GM23248 (cell line): ENCODE measurements at regions not wholly inside any gene's neighbourhood (a gene's known extent, or its start where the extent isn't known, plus 50 kb on each side); places are given as distances from the start of the nearest gene placed in this dataset.

Experiments
- DNase-seq: peaks from one replicate; pipeline ENCODE4 v3.0.0-alpha.2; 2015
- H2AFZ ChIP-seq: fragments of 200-600 bp; sonication (generic); 2 replicates; pipeline ENCODE4 v1.6.1; 2016; ENCODE audit warnings: antibody characterized with exemption
- H3F3A ChIP-seq: fragments of 200-600 bp; sonication (generic); 2 replicates; pipeline ENCODE4 v1.6.1; 2016; ENCODE audit warnings: mild to moderate bottlenecking, antibody characterized with exemption, mixed run types; ENCODE audit not compliant: insufficient read depth
- H3K27ac ChIP-seq: fragments of 200-600 bp; sonication (generic); 2 replicates; pipeline ENCODE4 v1.5.1; 2016; ENCODE audit warnings: mild to moderate bottlenecking
- H3K27me3 ChIP-seq: fragments of 200-600 bp; sonication (generic); replicated peaks from 2 replicates; pipeline ENCODE4 v1.6.1; 2016; ENCODE audit warnings: mild to moderate bottlenecking; ENCODE audit not compliant: insufficient read depth
- H3K36me3 ChIP-seq: fragments of 200-600 bp; sonication (generic); 2 replicates; pipeline ENCODE4 v1.6.1; 2016; ENCODE audit warnings: low read depth, mild to moderate bottlenecking
- H3K4me1 ChIP-seq: fragments of 200-600 bp; sonication (generic); 2 replicates; pipeline ENCODE4 v1.6.1; 2016; ENCODE audit warnings: mild to moderate bottlenecking; ENCODE audit not compliant: insufficient read depth
- H3K4me2 ChIP-seq: fragments of 200-600 bp; sonication (generic); one replicate; pipeline ENCODE4 v1.6.1; 2016; ENCODE audit warnings: mild to moderate bottlenecking; ENCODE audit not compliant: unreplicated experiment
- H3K4me3 ChIP-seq: fragments of 200-600 bp; sonication (generic); 2 replicates; pipeline ENCODE4 v1.5.1; 2016; ENCODE audit warnings: mild to moderate bottlenecking
- H3K79me2 ChIP-seq: fragments of 200-600 bp; sonication (generic); 2 replicates; pipeline ENCODE4 v1.6.1; 2016; ENCODE audit warnings: mild to moderate bottlenecking; ENCODE audit not compliant: insufficient read depth
- H3K9ac ChIP-seq: fragments of 200-600 bp; sonication (generic); 2 replicates; pipeline ENCODE4 v1.6.1; 2016; ENCODE audit warnings: mild to moderate bottlenecking
- H3K9me2 ChIP-seq: fragments of 200-600 bp; sonication (generic); 2 replicates; pipeline ENCODE4 v1.6.1; 2016; ENCODE audit warnings: mixed run types, mild to moderate bottlenecking, moderate library complexity; ENCODE audit not compliant: insufficient read depth
- H3K9me3 ChIP-seq: fragments of 200-600 bp; sonication (generic); one replicate; pipeline ENCODE4 v1.6.1; 2017; ENCODE audit warnings: low read depth
- H4K20me1 ChIP-seq: fragments of 200-600 bp; sonication (generic); 2 replicates; pipeline ENCODE4 v1.6.0; 2016; ENCODE audit not compliant: insufficient read depth
- EZH2 ChIP-seq: fragments of 200-600 bp; sonication (generic); IDR thresholded peaks from 2 replicates; pipeline ENCODE4 v1.6.1; 2018; ENCODE audit warnings: antibody characterized with exemption, mild to moderate bottlenecking; ENCODE audit not compliant: insufficient read depth, poor library complexity, severe bottlenecking
- EZH2phosphoT487 ChIP-seq: fragments of 200-600 bp; sonication (generic); IDR thresholded peaks from 2 replicates; pipeline ENCODE4 v1.6.1; 2018; ENCODE audit warnings: antibody characterized with exemption, moderate library complexity, mild to moderate bottlenecking, low read depth; ENCODE audit not compliant: insufficient read depth
- WGBS, 2 experiments: methylation state at CpG; one replicate each; pipeline ENCODE4 v1.1.6; 2015 to 2017; ENCODE audit warnings: low lambda C conversion rate in 2 of 2, low coverage in 1 of 2; ENCODE audit errors: missing lambda C conversion rate in 2 of 2; 5-methylcytosine and 5-hydroxymethylcytosine counted together
- in situ Hi-C: fragments of 300-500 bp; cut with MboI; formaldehyde crosslinking; loops from 2 replicates; pipeline ENCODE4 v1.15.0; 2020

- Histone ChIP-seq H3F3A (no peaks in the 10 kb centered on the region), H3K79me2 (no peaks in the 10 kb centered on the region), H3K4me2 (no peak overlapping the region), H3K27me3 (no peaks in the 10 kb centered on the region; the same call in 1 of the 2 replicates), H3K27ac (no peak overlapping the region), H3K9ac (no peak overlapping the region), H4K20me1 (no peaks in the 10 kb centered on the region), H3K4me1 (no peaks in the 10 kb centered on the region; the same call in none of the 2 replicates), H3K9me3 (no peaks in the 10 kb centered on the region), H3K9me2 (no peaks in the 10 kb centered on the region), H3K4me3 (no peak overlapping the region), H3K36me3 (no peaks in the 10 kb centered on the region), H2AFZ (no peak overlapping the region)
- in situ Hi-C loops = no loop called here
- DNase-seq = peak; percentile 52
- WGBS, 2 experiments = 94 to 95% methylated on average over 2 of the region's 2 CpGs
- no peak for TF ChIP-seq EZH2phosphoT487
- TF ChIP-seq EZH2 = no peak
Observed at GRCh38 chr4:54877006-54877405, 219.2 kb downstream of the KIT start.

GRCh38 chr4:54872261-54872660 is 214.5 kb downstream of the KIT start:
- Histone ChIP-seq H3K27ac (no peak overlapping the region), H3K9ac (no peak overlapping the region), H3F3A (no peaks in the 10 kb centered on the region), H3K4me2 (no peak overlapping the region), H3K79me2 (no peaks in the 10 kb centered on the region), H4K20me1 (no peaks in the 10 kb centered on the region), H3K4me1 (no peaks in the 10 kb centered on the region; the same call in 1 of the 2 replicates), H3K27me3 (no peaks in the 10 kb centered on the region; the same call in 1 of the 2 replicates), H2AFZ (no peak overlapping the region), H3K4me3 (no peak overlapping the region), H3K9me2 (no peaks in the 10 kb centered on the region), H3K9me3 (no peaks in the 10 kb centered on the region), H3K36me3 (no peaks in the 10 kb centered on the region)
- WGBS, 2 experiments = 63% methylated on average over 3 of the region's 3 CpGs
- no peak for TF ChIP-seq EZH2phosphoT487
- TF ChIP-seq EZH2 = no peak
- peak; percentile 48 for DNase-seq
- in situ Hi-C loops = no loop called here

- no peaks in the 10 kb centered on the region for H4K20me1 ChIP-seq
- no peak overlapping the region for H3K27ac ChIP-seq
- H2AFZ ChIP-seq = no peak overlapping the region
- no peak overlapping the region for H3K9ac ChIP-seq
- TF ChIP-seq EZH2 (no peak), EZH2phosphoT487 (no peak)
- no peaks in the 10 kb centered on the region for H3K9me3 ChIP-seq
- no peak overlapping the region for H3K4me2 ChIP-seq
- no peaks in the 10 kb centered on the region for H3K4me1 ChIP-seq
- H3K27me3 ChIP-seq = peaks cover 38% of the 10 kb centered on the region
- no peaks in the 10 kb centered on the region for H3K9me2 ChIP-seq
- no peaks in the 10 kb centered on the region for H3K36me3 ChIP-seq
- 41 to 49% methylated on average over 3 of the region's 3 CpGs for WGBS, 2 experiments
- in situ Hi-C loops = no loop called here
- H3K79me2 ChIP-seq = no peaks in the 10 kb centered on the region
- no peak overlapping the region for H3K4me3 ChIP-seq
- H3F3A ChIP-seq = no peaks in the 10 kb centered on the region
- no peak for DNase-seq
Observed at GRCh38 chr4:54863571-54864255, 206.0 kb downstream of the KIT start.

- no peak for DNase-seq
- Histone ChIP-seq H3K9me2 (no peaks in the 10 kb centered on the region), H3K9me3 (no peaks in the 10 kb centered on the region), H4K20me1 (no peaks in the 10 kb centered on the region), H3F3A (no peaks in the 10 kb centered on the region), H2AFZ (no peak overlapping the region), H3K4me1 (no peaks in the 10 kb centered on the region), H3K4me3 (no peak overlapping the region), H3K27ac (no peak overlapping the region), H3K27me3 (peaks cover 49% of the 10 kb centered on the region), H3K79me2 (no peaks in the 10 kb centered on the region), H3K4me2 (no peak overlapping the region), H3K9ac (no peak overlapping the region), H3K36me3 (no peaks in the 10 kb centered on the region)
- TF ChIP-seq EZH2phosphoT487 (no peak), EZH2 (no peak)
- 41 to 51% methylated on average over 2 of the region's 2 CpGs for WGBS, 2 experiments
- in situ Hi-C loops = no loop called here
Observed at GRCh38 chr4:54861201-54861600, 203.4 kb downstream of the KIT start.
